IgD-negative memory B cell (primary cell): ENCODE measurements at regions not wholly inside any gene's neighbourhood (a gene's known extent, or its start where the extent isn't known, plus 50 kb on each side); places are given as distances from the start of the nearest gene placed in this dataset.
A peak's percentile ranks its signal among the peaks of the same experiment; 100 is the strongest.

Experiments
- H3K27ac Mint-ChIP-seq, 3 donors: one replicate each; pipeline ENCODE4 v1.8.0; 2020 to 2022; ENCODE audit warnings: mild to moderate bottlenecking in 3 of 3, mixed read lengths in 3 of 3, moderate library complexity in 1 of 3
- H3K27me3 Mint-ChIP-seq: one replicate; pipeline ENCODE4 v1.8.0; 2021; ENCODE audit warnings: mixed read lengths
- H3K36me3 Mint-ChIP-seq: one replicate; pipeline ENCODE4 v1.8.0; 2020; ENCODE audit warnings: mild to moderate bottlenecking, mixed read lengths
- H3K4me1 Mint-ChIP-seq, 3 donors: one replicate each; pipeline ENCODE4 v1.8.0; 2020 to 2022; ENCODE audit warnings: mixed read lengths in 3 of 3, mild to moderate bottlenecking in 1 of 3
- H3K4me3 Mint-ChIP-seq, 4 donors: one replicate each; pipeline ENCODE4 v1.8.0; 2020 to 2022; ENCODE audit warnings: mild to moderate bottlenecking in 4 of 4, mixed read lengths in 4 of 4, moderate library complexity in 3 of 4
- H3K9me3 Mint-ChIP-seq, 3 donors: one replicate each; pipeline ENCODE4 v1.8.0; 2020 to 2021; ENCODE audit warnings: mixed read lengths in 3 of 3, mild to moderate bottlenecking in 1 of 3

- no peak overlapping the region for H3K27ac Mint-ChIP-seq
- no peaks in the 10 kb centered on the region for H3K27me3 Mint-ChIP-seq
- H3K4me1 Mint-ChIP-seq: no peaks in the 10 kb centered on the region
- H3K4me3 Mint-ChIP-seq: no peak overlapping the region
- peaks cover 2% of the 10 kb centered on the region for H3K36me3 Mint-ChIP-seq
- peaks cover 1 to 4% (median 3%) of the 10 kb centered on the region in 3 donors for H3K9me3 Mint-ChIP-seq
Observed at GRCh38 chr11:91756829-91757480, 467.7 kb upstream of the FAT3 start.

- no peak overlapping the region for H3K27ac Mint-ChIP-seq
- no peak overlapping the region for H3K4me3 Mint-ChIP-seq
- H3K4me1 Mint-ChIP-seq: no peaks in the 10 kb centered on the region
- H3K36me3 Mint-ChIP-seq: peaks cover 2% of the 10 kb centered on the region
- peaks cover 1 to 6% (median 3%) of the 10 kb centered on the region in 3 donors for H3K9me3 Mint-ChIP-seq
- no peaks in the 10 kb centered on the region for H3K27me3 Mint-ChIP-seq
Observed at GRCh38 chr11:91755951-91756707, 468.5 kb upstream of the FAT3 start.

GRCh38 chr11:91755526-91755925 lies 469.1 kb upstream of the FAT3 start:
- no peaks in the 10 kb centered on the region for H3K4me1 Mint-ChIP-seq
- no peaks in the 10 kb centered on the region for H3K27me3 Mint-ChIP-seq
- H3K4me3 Mint-ChIP-seq: no peak overlapping the region
- H3K27ac Mint-ChIP-seq: no peak overlapping the region
- peaks cover 1 to 4% (median 3%) of the 10 kb centered on the region in 3 donors for H3K9me3 Mint-ChIP-seq
- peaks cover 2% of the 10 kb centered on the region for H3K36me3 Mint-ChIP-seq

- Mint-ChIP-seq H3K9me3 (peaks cover 0 to 7% (median 0%) of the 10 kb centered on the region in 3 donors), H3K27ac (no peak overlapping the region), H3K4me1 (no peaks in the 10 kb centered on the region), H3K36me3 (no peaks in the 10 kb centered on the region), H3K27me3 (no peaks in the 10 kb centered on the region), H3K4me3 (no peak overlapping the region)
Observed at GRCh38 chr11:91749251-91749650, 475.4 kb upstream of the FAT3 start.

- Mint-ChIP-seq H3K4me1 (no peaks in the 10 kb centered on the region), H3K9me3 (peaks cover 0 to 14% (median 2%) of the 10 kb centered on the region in 3 donors), H3K4me3 (no peak overlapping the region), H3K27ac (no peak overlapping the region), H3K27me3 (no peaks in the 10 kb centered on the region), H3K36me3 (no peaks in the 10 kb centered on the region)
Observed at GRCh38 chr11:91742155-91742554, 482.5 kb upstream of the FAT3 start.

DNA sequence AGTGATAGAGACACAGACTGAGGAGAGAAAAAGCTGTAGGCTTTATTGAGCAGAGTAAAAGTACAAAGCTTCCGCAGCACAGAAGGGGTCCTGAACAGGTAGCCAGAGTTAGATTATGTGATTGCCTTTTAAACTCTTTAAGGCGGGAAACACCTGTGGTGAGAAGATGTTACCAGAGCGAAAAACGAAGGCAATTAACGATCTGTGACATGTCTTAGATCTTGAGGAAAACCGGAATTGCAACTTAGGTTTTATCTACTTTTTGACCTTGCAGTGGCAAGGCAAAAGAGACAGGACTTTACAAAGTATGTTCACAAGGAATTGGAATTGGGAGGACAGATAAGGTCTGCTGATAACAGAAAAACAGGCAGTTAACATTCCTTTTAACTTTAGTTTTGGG lies 493.6 kb upstream of the FAT3 start:
- no peaks in the 10 kb centered on the region for H3K4me1 Mint-ChIP-seq
- peaks cover 8 to 15% (median 11%) of the 10 kb centered on the region in 3 donors for H3K9me3 Mint-ChIP-seq

GRCh38 chr11:91730620-91731019 lies 494.0 kb upstream of the FAT3 start:
- Mint-ChIP-seq H3K4me3 (peak overlapping the region in 1 of 4 donors; percentile 27), H3K9me3 (peaks cover 8 to 11% (median 11%) of the 10 kb centered on the region in 3 donors), H3K27me3 (no peaks in the 10 kb centered on the region)

More for the DNA sequence above, 493.6 kb upstream of the FAT3 start:
- Mint-ChIP-seq H3K27ac (no peak overlapping the region), H3K36me3 (peaks cover 1% of the 10 kb centered on the region), H3K4me3 (no peak overlapping the region), H3K27me3 (no peaks in the 10 kb centered on the region)

GRCh38 chr11:91730057-91730456 lies 494.6 kb upstream of the FAT3 start:
- Mint-ChIP-seq H3K27ac (no peak overlapping the region), H3K4me3 (no peak overlapping the region), H3K4me1 (no peaks in the 10 kb centered on the region), H3K36me3 (no peaks in the 10 kb centered on the region), H3K9me3 (peaks cover 5 to 11% (median 5%) of the 10 kb centered on the region in 3 donors), H3K27me3 (no peaks in the 10 kb centered on the region)

More at GRCh38 chr11:91730620-91731019, 494.0 kb upstream of the FAT3 start:
- no peaks in the 10 kb centered on the region for H3K36me3 Mint-ChIP-seq
- no peaks in the 10 kb centered on the region for H3K4me1 Mint-ChIP-seq
- H3K27ac Mint-ChIP-seq: no peak overlapping the region

GRCh38 chr11:91717169-91717568 lies 507.4 kb upstream of the FAT3 start:
- Mint-ChIP-seq H3K27me3 (no peaks in the 10 kb centered on the region), H3K9me3 (peaks cover 0 to 17% (median 5%) of the 10 kb centered on the region in 3 donors), H3K4me1 (no peaks in the 10 kb centered on the region), H3K4me3 (no peak overlapping the region), H3K27ac (no peak overlapping the region), H3K36me3 (no peaks in the 10 kb centered on the region)

DNA sequence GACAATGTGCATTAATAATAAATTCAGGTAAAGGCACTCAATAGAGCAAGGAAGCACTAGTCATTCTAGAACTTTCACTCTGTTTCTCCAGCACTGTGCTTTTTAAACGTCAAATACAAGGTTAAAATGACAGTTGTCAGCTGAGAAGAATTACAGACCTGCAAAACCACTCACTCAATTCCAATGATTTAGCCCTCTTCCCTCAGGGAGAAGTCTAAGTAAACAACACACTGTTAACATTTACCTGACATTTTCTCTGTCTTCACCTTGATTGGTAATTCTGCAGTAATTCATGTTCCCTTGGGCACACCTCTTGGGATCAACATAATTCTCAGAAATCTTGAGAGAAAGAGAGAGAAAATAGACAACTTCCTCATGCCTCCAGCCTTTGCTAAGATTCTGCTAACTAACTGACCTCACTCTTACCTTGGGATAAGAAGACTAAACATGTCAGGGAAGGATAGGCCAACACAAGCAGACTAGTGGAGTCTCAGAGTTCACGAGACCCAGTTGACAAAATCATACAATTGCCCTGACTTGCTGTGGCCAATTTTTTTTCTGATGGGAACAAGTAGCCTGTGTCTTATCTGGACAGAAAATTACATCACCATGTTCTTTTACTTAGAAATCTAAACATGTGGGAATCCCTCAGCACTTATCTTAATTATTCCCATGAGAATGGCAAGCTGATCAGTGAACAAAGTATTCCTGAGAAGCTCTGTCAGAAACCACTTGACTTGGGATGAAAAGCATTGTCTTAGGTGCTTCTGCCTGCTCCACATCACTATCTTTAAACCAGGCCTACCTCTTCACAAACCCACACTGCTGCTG lies 516.8 kb upstream of the FAT3 start:
- no peaks in the 10 kb centered on the region for H3K27me3 Mint-ChIP-seq
- peaks cover 2 to 11% (median 2%) of the 10 kb centered on the region in 3 donors for H3K9me3 Mint-ChIP-seq
- H3K36me3 Mint-ChIP-seq: no peaks in the 10 kb centered on the region
- H3K27ac Mint-ChIP-seq: no peak overlapping the region
- no peaks in the 10 kb centered on the region for H3K4me1 Mint-ChIP-seq
- no peak overlapping the region for H3K4me3 Mint-ChIP-seq

DNA sequence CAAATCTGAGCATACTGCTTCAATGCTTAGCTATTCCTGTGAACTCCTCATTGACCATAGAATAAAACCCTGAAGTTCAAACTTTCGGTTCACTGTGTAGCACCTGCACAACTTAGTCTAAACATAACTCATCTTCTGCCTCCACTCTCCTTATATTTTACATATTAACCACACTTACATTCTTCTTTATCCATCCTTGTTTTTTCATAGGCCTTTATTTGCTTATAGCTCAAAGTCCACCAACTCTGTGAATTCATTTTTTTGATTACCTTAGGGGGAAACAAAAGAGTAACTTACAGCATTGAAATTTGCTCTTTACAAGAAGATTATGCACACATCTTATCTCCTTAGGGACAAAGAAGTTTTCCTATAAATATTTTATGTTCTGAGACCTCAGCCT lies 521.6 kb upstream of the FAT3 start:
- Mint-ChIP-seq H3K9me3 (peaks cover 1 to 10% (median 2%) of the 10 kb centered on the region in 3 donors), H3K27me3 (no peaks in the 10 kb centered on the region), H3K4me3 (no peak overlapping the region), H3K27ac (no peak overlapping the region), H3K4me1 (no peaks in the 10 kb centered on the region), H3K36me3 (no peaks in the 10 kb centered on the region)

- Mint-ChIP-seq H3K9me3 (peaks cover 2 to 10% (median 4%) of the 10 kb centered on the region in 3 donors), H3K36me3 (no peaks in the 10 kb centered on the region), H3K4me1 (no peaks in the 10 kb centered on the region), H3K27ac (no peak overlapping the region), H3K4me3 (no peak overlapping the region), H3K27me3 (no peaks in the 10 kb centered on the region)
Observed at GRCh38 chr11:91700854-91701253, 523.8 kb upstream of the FAT3 start.

GRCh38 chr11:91698845-91699244 lies 525.8 kb upstream of the FAT3 start:
- no peak overlapping the region for H3K4me3 Mint-ChIP-seq
- H3K27me3 Mint-ChIP-seq: no peaks in the 10 kb centered on the region
- H3K9me3 Mint-ChIP-seq: peaks cover 0 to 10% (median 7%) of the 10 kb centered on the region in 3 donors
- no peaks in the 10 kb centered on the region for H3K36me3 Mint-ChIP-seq
- no peak overlapping the region for H3K27ac Mint-ChIP-seq
- no peaks in the 10 kb centered on the region for H3K4me1 Mint-ChIP-seq

DNA sequence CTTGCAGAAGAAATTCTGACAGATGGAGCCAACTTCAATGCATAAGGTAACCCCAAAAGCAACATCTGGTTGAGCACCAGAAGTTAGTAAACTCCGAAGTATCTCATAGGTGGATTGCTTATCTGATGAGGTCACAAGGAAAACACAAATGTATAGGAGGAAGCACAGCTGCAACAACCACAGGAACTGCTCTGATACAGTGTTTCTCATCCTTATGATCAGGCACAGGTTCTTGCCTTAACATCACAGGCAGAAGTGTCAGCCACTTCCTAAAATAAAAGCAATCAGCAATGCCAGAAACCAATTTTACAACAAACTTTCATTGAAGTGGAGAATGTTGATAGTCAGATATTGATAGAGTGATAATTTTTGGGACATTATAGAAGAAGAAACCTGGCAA lies 530.3 kb upstream of the FAT3 start:
- H3K9me3 Mint-ChIP-seq: peaks cover 2 to 8% (median 6%) of the 10 kb centered on the region in 3 donors
- no peak overlapping the region for H3K4me3 Mint-ChIP-seq
- H3K36me3 Mint-ChIP-seq: no peaks in the 10 kb centered on the region
- H3K4me1 Mint-ChIP-seq: no peaks in the 10 kb centered on the region
- H3K27me3 Mint-ChIP-seq: no peaks in the 10 kb centered on the region
- H3K27ac Mint-ChIP-seq: no peak overlapping the region

DNA sequence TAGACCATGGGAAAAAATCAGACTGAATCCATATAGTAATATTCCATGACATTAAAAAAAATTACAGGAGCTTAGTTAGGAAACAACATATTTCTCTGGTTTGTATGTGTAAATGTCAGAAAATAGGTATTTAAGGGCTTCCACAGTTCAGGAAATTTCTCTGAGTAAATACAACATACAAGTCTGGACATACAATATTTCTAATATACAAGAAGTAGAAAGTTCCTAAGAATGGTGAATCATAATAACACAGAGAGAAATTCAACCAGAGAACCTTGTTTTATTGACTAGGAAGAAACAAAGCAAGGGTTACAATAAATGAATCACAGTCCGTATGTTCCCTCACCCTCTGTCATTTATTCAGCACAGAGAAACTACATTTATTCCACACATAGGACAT lies 532.7 kb upstream of the FAT3 start:
- peaks cover 2 to 10% (median 10%) of the 10 kb centered on the region in 3 donors for H3K9me3 Mint-ChIP-seq
- H3K4me1 Mint-ChIP-seq: no peaks in the 10 kb centered on the region
- no peaks in the 10 kb centered on the region for H3K27me3 Mint-ChIP-seq
- no peak overlapping the region for H3K4me3 Mint-ChIP-seq
- no peaks in the 10 kb centered on the region for H3K36me3 Mint-ChIP-seq
- H3K27ac Mint-ChIP-seq: no peak overlapping the region
